Type B pancreatic cell (in vitro differentiated cells): ENCODE measurements at regions not wholly inside any gene's neighbourhood (a gene's known extent, or its start where the extent isn't known, plus 50 kb on each side); places are given as distances from the start of the nearest gene placed in this dataset.

Experiments used
- DNase-seq: peaks from one replicate; pipeline ENCODE4 v3.0.0; 2021; ENCODE audit warnings: mixed read lengths; ENCODE audit not compliant: unreplicated experiment; ENCODE audit errors: extremely low spot score
- H3K27ac Mint-ChIP-seq: 2 replicates; pipeline ENCODE4 v1.8.0; 2021; ENCODE audit warnings: mild to moderate bottlenecking, mixed read lengths
- H3K27me3 Mint-ChIP-seq: 2 replicates; pipeline ENCODE4 v1.8.0; 2021; ENCODE audit warnings: mixed read lengths
- H3K36me3 Mint-ChIP-seq: 2 replicates; pipeline ENCODE4 v1.8.0; 2021; ENCODE audit warnings: mixed read lengths
- H3K4me1 Mint-ChIP-seq: one replicate; pipeline ENCODE4 v1.8.0; 2021; ENCODE audit warnings: mixed read lengths; ENCODE audit not compliant: unreplicated experiment
- H3K4me3 Mint-ChIP-seq: 2 replicates; pipeline ENCODE4 v1.8.0; 2021; ENCODE audit warnings: mild to moderate bottlenecking, mixed read lengths
- H3K9me3 Mint-ChIP-seq: 2 replicates; pipeline ENCODE4 v1.8.0; 2021; ENCODE audit warnings: mixed read lengths
- TF ChIP-seq, protein P1 (sequence below): fragments of 200-600 bp; sonication (generic); conservative IDR thresholded peaks from 2 replicates; pipeline ENCODE4 v1.5.0; 2021; ENCODE audit warnings: antibody characterized with exemption, mild to moderate bottlenecking

DNA sequence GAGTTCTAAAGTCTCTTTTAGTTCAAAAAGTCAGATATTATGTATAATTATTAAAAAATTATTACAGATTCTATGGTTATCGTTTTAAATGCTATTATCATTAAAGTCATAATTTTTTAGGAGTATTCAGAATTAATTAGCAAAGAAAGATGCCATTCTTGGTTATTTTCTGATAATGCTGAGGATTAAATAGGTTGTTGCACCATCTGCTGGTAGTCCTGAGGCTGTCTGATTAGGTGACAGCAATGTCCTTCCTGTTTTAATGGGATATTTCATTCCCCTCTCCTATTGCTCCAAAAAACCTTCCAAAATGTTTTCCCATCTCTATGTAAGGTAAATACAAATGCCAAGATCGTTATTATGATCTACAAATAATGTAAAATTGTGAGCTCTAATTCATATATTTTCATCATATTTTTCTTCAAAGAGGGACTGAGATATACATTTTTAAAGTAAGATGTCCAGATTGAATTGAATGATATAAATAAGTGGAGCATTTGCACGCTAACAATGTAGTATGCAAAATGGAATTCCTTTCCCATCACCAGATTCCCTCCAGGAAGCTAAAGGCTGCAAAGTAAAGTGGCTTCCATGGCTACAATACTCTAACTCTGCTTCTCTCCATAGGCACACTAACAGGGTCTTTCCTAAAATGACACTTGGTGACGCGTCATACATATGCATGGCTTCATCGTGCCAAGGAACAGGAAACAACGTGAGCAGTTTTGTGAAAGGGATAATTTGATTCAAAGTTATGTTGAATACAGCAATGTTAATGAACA is 58.8 kb upstream of the AKR1E2 start:
- DNase-seq = no peak
- TF ChIP-seq, protein P1, sequence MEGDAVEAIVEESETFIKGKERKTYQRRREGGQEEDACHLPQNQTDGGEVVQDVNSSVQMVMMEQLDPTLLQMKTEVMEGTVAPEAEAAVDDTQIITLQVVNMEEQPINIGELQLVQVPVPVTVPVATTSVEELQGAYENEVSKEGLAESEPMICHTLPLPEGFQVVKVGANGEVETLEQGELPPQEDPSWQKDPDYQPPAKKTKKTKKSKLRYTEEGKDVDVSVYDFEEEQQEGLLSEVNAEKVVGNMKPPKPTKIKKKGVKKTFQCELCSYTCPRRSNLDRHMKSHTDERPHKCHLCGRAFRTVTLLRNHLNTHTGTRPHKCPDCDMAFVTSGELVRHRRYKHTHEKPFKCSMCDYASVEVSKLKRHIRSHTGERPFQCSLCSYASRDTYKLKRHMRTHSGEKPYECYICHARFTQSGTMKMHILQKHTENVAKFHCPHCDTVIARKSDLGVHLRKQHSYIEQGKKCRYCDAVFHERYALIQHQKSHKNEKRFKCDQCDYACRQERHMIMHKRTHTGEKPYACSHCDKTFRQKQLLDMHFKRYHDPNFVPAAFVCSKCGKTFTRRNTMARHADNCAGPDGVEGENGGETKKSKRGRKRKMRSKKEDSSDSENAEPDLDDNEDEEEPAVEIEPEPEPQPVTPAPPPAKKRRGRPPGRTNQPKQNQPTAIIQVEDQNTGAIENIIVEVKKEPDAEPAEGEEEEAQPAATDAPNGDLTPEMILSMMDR = peak; percentile 88
- H3K9me3 Mint-ChIP-seq = no peaks in the 10 kb centered on the region
- H3K27me3 Mint-ChIP-seq = peaks cover 3% of the 10 kb centered on the region
- peaks cover 27% of the 10 kb centered on the region for H3K4me1 Mint-ChIP-seq
- no peak overlapping the region for H3K27ac Mint-ChIP-seq
- H3K4me3 Mint-ChIP-seq = no peak overlapping the region
- H3K36me3 Mint-ChIP-seq = no peaks in the 10 kb centered on the region

DNA sequence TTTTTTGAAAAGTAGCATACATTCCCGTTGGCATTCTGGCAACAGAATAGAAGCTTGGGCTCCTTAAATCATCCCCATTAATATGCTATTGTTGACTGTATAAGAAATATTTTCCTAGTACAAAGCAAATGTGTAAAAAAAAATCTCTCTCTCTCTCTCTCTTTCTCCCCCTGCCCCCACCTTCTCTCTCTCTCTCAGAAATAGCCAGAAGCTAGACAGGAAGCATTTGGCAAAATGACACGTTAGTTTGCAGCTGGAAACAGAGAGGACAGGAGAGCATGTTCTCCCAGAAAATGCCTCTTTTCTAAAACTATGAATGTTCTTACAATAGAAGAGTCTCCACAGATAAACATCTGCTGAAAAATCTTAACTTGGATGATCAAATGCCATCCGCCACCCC is 59.6 kb upstream of the AKR1E2 start:
- H3K27me3 Mint-ChIP-seq = peaks cover 3% of the 10 kb centered on the region
- H3K4me3 Mint-ChIP-seq = peak overlapping the region; percentile 17
- H3K4me1 Mint-ChIP-seq = peaks cover 27% of the 10 kb centered on the region
- H3K9me3 Mint-ChIP-seq = no peaks in the 10 kb centered on the region
- no peak for DNase-seq
- TF ChIP-seq, protein P1 = no peak
- H3K36me3 Mint-ChIP-seq = no peaks in the 10 kb centered on the region
- peak overlapping the region; percentile 61 for H3K27ac Mint-ChIP-seq

DNA sequence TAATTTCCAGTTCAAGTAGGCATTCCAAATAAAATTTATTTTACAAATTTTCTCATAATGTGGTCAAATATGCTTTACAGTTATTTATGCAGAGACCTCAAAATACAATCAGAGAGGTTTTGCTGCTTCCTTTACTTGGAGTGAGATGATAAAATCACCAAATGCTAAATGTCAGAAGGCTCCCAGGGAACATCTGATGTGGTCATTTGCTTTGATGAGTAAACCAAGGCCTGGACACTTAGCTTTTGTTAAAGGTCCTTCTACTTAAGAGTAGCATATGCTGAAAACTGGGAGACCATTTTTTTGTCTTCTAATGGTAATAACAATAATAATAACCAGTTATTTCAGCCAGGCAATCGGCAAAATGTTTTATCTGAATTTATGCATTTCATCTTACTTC is 60.6 kb upstream of the AKR1E2 start:
- H3K9me3 Mint-ChIP-seq = no peaks in the 10 kb centered on the region
- peaks cover 20% of the 10 kb centered on the region for H3K4me1 Mint-ChIP-seq
- TF ChIP-seq, protein P1 = no peak
- no peak overlapping the region for H3K4me3 Mint-ChIP-seq
- no peak overlapping the region for H3K27ac Mint-ChIP-seq
- DNase-seq = no peak
- H3K27me3 Mint-ChIP-seq = peaks cover 3% of the 10 kb centered on the region
- H3K36me3 Mint-ChIP-seq = no peaks in the 10 kb centered on the region

DNA sequence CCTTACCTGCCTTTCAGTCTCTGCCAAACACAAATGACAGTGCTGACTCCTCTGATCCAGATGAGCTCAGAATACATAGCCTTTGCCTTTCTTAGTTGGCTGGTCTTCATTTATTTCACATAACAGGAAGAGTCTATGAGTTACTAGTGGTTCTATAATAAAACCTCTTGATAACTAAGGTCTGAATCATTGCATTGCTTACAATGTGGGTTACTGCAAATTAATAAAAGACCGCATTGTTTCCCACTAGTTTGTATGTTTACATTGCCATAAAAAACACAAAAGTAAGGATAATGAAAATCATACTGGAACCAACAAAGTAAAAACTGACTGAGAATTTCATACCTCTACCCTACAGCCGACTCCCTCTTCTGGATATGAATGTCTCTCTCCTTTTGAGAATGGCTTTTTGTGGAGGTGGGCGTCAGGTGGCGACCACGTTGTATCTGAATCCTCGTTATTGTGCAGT is 62.0 kb upstream of the AKR1E2 start:
- TF ChIP-seq, protein P1 = no peak
- Mint-ChIP-seq H3K9me3 (no peaks in the 10 kb centered on the region), H3K4me3 (no peak overlapping the region), H3K27ac (no peak overlapping the region), H3K36me3 (no peaks in the 10 kb centered on the region), H3K27me3 (peaks cover 3% of the 10 kb centered on the region), H3K4me1 (peaks cover 20% of the 10 kb centered on the region)
- DNase-seq = no peak

DNA sequence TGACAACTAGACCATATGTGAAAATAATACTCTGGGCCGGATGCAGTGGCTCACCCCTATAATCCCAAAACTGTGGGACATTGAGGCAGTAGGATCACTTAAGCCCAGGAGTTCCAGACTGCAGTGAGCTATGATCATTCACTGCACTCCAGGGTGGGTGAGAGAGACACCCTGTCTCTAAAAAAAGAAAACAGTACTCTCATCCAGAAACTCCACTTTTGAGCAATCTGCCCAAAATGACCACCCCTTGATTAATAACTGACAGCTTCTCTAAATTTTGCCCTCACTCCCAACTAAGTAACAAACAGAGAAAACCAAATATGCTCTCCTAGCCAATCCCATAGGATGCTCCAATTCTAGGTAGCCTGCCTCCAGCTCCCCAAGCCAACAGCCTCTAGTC is 62.5 kb upstream of the AKR1E2 start:
- Mint-ChIP-seq H3K4me1 (peaks cover 20% of the 10 kb centered on the region), H3K9me3 (no peaks in the 10 kb centered on the region), H3K27ac (no peak overlapping the region), H3K4me3 (no peak overlapping the region), H3K27me3 (peaks cover 3% of the 10 kb centered on the region), H3K36me3 (no peaks in the 10 kb centered on the region)
- DNase-seq = no peak
- TF ChIP-seq, protein P1 = no peak
